SU-DHL-6 (cell line): ENCODE measurements at regions not wholly inside any gene's neighbourhood (a gene's known extent, or its start where the extent isn't known, plus 50 kb on each side); places are given as distances from the start of the nearest gene placed in this dataset.

Experiments
- EZH2phosphoT487 ChIP-seq: fragments of 200-600 bp; sonication (generic), shearing (Covaris generic); conservative IDR thresholded peaks from 2 replicates; pipeline ENCODE4 v1.6.1; 2018; ENCODE audit warnings: mild to moderate bottlenecking, antibody characterized with exemption, low read length, moderate library complexity, mixed read lengths
- TF ChIP-seq, protein P1 (sequence below): fragments of 200-600 bp; sonication (generic); IDR thresholded peaks from one replicate; pipeline ENCODE4 v1.5.1; 2017; ENCODE audit warnings: antibody characterized with exemption, mild to moderate bottlenecking, low read length, moderate library complexity; ENCODE audit not compliant: insufficient read depth, poor library complexity, severe bottlenecking

DNA sequence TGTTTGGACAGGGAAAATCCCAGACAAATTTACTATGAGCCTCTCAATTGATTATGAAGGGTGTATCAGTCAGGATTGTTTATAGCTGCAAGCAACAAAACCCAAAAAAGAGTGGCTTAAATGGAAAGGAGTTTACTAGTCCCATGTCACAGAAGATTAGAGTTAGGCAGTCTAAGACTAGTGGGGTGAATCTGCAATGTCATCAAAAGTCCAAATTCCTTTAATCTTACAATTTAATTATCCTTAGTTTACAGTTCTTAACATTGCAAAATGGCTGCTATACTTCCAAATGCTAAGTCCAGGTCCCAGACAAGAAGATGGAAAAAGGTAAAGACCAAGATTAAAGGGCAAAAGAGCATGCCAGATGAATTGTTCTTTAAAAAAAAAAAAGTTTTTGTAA is 143.6 kb downstream of the CD47 start:
- TF ChIP-seq, protein P1, sequence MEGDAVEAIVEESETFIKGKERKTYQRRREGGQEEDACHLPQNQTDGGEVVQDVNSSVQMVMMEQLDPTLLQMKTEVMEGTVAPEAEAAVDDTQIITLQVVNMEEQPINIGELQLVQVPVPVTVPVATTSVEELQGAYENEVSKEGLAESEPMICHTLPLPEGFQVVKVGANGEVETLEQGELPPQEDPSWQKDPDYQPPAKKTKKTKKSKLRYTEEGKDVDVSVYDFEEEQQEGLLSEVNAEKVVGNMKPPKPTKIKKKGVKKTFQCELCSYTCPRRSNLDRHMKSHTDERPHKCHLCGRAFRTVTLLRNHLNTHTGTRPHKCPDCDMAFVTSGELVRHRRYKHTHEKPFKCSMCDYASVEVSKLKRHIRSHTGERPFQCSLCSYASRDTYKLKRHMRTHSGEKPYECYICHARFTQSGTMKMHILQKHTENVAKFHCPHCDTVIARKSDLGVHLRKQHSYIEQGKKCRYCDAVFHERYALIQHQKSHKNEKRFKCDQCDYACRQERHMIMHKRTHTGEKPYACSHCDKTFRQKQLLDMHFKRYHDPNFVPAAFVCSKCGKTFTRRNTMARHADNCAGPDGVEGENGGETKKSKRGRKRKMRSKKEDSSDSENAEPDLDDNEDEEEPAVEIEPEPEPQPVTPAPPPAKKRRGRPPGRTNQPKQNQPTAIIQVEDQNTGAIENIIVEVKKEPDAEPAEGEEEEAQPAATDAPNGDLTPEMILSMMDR = no peak
- no peak for TF ChIP-seq EZH2phosphoT487
